GM19467 (cell line): ENCODE measurements at regions not wholly inside any gene's neighbourhood (a gene's known extent, or its start where the extent isn't known, plus 50 kb on each side); places are given as distances from the start of the nearest gene placed in this dataset.
"Not testable (repeated sequence)": the region's sequence is repeated elsewhere in the genome, so short reads cannot be mapped to it uniquely, and the experiment has no call there.

ENCODE experiments used
- ATAC-seq: cut with Tn5 transposase; IDR thresholded peaks from one replicate; pipeline ENCODE4 v1.9.1; 2021; ENCODE audit warnings: mild to moderate bottlenecking, moderate library complexity; ENCODE audit not compliant: unreplicated experiment

DNA sequence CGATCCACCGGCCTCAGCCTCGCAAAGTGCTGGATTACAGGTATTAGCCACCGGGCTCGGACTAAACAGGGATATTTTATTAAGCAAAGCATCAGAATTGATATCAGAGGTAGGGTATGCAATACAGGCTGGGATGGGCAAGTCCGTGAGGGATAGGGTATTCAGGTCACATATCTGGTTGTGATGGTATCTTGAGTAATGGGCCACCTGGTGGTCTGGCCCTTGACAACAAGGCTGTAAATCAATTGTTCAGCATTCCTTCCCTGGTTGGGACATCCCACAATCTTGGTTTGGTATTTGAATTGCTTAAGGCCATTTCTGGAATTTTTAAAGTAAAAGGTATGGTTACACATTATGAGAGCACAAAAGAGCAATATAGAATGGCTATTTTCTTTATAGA lies 1588.0 kb downstream of the SLITRK1 start:
- ATAC-seq = no peak

DNA sequence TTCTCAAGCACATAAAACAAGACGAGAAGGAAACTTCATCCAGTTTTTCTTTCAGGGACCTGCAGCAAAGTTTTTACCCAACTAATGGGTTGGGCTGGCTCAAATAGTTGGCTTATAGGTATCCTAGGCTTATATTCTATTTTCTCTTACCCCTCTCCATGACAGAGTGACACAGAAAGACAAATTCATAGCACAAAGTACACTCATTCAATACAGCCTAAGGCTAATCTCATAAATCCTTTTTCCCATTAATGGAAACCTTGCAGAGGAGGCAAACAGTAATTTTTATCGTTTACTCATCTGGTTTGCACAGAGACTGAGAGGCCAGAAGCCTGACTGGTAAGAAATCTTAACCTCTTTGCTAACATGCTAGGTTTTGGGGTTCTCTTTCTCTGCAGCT lies 1589.9 kb downstream of the SLITRK1 start:
- ATAC-seq = no peak

DNA sequence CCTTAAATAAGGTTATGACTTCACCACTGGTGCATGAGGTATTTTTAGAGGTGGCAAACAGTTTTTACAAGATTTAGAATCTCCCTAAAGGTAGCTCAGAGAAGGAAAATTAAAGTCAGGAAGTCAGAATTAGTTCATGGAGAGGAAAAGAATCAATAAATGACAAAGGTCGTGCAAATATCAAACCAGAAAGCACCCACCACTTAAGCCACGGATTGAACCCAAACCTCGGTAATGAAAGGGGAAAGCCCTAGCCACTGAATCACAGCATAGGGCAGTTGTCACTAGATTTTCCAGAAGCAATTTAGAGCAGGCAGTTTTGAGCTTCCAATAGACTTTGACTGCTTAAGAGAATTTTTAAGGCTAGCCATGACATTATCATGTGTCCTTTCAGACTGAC lies 1590.4 kb downstream of the SLITRK1 start:
- ATAC-seq = no peak

DNA sequence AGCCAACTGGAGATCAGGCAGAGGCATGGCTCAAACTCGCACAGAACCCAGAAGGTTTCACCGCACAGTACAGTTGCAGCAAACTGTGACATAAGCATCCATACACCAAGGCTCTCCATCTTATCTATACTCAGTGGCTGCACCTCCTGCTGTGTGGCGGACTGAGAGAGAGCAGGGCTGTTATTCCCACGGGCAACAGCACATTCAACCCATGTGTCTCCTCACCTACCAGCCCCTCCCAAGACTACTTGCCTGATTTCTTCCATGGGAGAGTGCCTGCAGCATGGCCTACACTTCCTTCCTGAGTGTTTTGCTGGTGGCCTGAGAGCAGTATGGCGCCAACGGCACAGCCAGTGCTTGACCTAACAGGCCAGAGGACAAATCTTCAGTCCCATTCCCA lies 1606.6 kb downstream of the SLITRK1 start:
- ATAC-seq = no peak

DNA sequence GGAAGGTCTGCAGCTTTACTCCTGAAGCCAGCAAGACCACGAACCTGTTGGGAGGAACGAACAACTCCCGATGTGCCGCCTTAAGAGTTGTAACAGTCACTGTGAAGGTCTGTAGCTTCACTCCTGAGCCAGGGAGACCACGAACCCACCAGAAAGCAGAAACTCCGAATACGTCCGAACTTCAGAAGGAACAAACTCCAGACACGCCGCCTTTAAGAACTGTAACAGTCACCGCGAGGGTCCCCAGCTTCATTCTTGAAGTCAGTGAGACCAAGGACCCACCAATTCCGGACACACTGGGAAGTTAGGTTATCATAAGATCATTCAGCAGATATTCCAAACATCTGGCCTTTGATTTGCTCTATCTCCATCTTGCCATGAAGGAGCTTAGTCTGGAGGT lies 1623.0 kb downstream of the SLITRK1 start:
- ATAC-seq = no peak

DNA sequence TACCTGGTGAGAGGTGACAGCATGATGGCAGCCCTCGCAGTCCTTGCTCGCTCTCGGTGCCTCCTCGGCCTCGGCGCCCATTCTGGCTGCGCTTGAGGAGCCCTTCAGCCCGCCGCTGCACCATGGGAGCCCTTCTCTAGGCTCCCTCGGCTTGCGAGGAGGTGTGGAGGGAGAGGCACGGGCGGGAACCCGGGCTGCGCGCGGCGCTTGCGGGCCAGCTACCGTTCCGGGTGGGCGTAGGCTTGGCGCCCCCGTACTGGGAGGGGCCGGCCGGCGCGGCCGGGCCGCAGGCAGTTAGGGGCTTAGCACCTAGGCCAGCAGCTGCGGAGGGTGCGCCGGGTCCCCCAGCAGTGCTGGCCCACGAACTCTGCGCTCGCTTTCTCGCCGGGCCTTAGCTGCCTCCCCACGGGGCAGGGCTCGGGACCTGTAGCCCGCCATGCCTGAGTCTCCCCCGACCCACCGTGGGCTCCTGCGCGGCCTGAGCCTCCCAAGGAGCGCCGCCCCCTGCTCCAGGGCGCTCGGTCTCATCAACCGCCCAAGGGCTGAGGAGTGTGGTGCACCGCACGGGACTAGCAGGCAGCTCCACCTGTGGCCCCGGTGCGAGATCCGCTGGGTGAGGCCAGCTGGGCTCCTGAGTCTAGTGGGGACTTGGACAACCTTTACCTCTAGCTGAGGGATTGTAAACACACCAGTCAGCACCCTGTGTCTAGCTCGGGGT lies 1624.3 kb downstream of the SLITRK1 start:
- ATAC-seq = no peak

DNA sequence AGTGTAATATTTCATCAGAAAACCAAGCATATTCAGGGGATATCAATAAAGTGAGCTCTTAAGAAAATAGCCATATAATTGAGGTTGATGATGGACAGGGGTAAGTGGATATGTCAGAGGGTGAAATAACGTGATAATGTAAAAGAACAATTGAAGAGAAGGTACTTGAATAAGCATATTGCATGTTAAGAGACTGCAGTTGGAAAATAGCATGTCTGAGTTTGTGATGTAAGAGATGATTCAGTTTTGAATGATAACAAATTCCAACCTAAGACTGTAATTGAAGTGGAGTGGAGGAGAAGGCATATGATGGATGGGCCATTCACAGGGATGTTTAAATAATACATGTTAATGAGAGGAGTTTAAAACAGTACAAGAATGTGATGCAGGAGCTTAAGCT lies 1633.5 kb downstream of the SLITRK1 start:
- ATAC-seq = no peak

DNA sequence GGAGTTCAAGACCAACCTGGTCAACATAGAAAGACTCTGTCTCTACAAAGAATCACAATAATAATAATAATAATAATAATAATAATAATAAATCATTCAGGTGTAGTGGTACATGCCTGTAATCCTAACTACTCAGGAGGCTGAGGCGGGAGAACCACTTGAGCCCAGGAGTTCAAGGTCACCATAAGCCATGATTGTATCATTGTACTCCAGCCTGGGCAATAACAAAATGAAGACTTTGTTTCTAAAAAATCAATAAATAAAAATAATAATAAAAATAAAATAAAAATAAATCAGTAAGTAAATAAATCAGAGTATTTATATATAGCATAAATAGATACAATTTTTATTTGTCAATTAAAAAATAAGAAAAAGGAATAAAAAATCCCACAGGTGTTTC lies 1636.4 kb downstream of the SLITRK1 start:
- ATAC-seq = no peak

DNA sequence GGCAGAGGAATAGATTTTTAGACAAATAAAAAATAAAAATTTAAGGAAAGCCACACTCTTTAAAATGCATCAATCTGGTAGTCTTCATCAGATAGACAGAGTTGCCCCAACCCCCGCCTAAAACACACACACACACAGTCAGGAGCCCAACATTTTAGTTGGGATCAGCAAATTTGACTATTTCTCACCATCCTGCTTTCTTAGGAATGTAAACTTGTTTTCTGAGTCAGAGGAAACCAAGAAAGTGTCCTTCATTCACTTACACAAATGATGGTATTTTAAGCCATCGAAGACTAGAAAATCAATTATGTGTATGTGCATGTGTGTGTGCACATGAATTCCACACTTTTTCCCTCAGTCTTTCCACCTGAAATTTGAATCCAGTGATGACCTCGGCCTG lies 1657.5 kb downstream of the SLITRK1 start:
- no peak for ATAC-seq

DNA sequence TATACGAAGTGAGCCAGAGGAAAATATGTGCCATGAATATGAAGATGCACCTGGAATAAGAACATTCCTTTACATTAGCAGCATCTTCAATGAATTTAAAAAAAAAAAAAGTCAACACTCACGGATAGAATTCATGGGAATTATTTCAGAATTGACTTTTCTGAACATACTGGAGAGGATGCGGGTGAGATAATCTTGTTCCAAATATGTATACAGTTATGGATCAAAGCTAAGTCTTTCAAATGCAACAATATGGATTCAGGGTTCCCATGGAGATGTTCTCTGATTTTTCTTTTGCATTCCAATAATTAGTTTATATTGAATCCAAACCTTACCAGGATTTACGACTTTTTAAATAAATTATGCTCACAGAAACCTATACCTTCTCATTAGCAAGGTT lies 1660.7 kb downstream of the SLITRK1 start:
- ATAC-seq = no peak

DNA sequence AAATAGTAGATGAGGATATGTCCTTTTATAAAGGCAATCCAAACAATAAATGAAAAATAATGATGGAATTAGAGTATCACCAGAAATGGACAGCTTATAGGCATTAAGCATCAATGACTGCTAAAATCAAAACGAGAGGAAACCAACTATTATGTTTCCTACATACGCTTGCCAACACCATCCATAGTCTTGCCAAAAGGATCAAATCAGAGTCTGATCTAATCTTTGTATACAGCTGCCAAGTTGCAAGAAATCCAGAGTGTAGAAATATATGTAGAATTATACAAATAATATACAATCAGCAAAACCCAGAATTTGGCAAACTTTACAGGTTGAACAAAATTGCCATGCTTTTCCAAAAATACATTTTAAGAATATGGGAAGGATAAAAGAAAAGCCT lies 1661.6 kb downstream of the SLITRK1 start:
- ATAC-seq = no peak

DNA sequence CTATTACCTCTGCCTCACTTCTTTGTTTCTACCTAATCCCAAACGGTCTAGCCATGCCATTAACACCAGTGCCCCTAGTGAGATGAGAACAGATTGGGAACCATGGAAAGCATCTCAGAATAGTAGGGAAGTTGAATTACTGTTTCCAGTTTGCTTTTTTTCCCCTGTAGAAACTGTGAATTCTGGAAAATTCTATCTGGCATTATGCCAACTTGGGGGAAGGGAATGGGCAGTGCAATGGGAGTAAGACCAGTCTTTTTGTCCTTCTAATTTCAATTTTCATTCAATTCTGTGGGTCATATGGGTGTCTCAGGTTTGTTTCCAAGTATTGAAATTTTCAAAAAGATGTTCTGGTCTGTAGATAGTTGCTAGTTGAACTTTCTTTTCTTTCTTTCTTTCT lies 1666.1 kb downstream of the SLITRK1 start:
- ATAC-seq = no peak

DNA sequence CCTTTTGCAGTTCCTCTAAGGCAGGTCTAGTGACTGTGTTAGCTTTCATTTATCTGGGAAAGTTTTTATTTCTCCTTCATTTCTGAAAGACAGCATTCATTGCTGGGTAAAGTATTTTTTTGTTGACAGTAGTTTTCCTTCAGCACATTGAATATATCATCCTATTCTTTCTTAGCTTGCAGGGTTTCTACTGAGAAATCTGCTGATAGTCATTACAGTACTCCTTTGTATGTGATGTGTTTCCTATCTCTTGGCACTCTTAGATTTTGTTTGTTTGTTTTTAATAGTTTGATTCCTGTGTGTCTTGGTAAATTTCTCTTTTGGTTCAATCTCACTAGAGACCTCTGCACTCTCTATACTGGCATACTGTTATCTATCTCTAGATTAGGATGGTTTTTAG lies 1667.9 kb downstream of the SLITRK1 start:
- no peak for ATAC-seq

DNA sequence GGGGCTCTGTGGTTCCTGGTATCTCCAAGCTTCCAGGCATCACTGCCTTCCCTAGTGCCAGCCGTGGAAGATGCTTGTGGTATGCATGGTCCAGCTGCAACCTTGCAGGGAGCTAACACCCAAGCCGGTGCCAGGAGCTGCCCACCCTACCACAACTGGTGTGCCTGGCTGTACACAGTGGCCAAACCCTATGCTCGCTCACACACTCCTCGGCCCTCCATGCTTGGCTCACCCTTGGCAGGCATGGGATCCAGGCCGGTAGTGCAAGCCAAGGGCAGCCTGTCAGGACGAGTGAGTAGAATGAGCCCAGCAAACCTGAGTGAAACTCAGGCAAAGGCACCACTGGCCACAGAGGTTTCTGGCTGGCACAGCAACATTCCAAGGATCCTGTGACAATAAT lies 1676.0 kb downstream of the SLITRK1 start:
- ATAC-seq = no peak

DNA sequence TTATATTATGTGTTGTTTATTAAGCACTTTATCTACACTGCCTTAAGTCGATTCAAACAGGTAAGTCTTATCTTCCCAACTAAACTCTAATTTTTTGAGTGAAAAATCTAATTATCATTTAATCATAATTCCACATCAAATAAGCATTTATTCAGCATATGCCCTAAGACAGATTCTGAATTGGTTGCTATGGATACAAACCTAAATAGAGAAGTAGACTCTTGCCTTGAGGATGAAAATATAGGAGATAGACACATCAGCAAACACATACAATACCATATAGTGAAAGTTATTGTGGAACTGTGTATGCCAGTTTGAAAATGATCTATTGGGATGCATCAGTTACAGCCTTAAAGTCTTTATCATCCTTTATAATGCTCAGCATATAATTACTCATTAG lies 1679.9 kb downstream of the SLITRK1 start:
- ATAC-seq = no peak

DNA sequence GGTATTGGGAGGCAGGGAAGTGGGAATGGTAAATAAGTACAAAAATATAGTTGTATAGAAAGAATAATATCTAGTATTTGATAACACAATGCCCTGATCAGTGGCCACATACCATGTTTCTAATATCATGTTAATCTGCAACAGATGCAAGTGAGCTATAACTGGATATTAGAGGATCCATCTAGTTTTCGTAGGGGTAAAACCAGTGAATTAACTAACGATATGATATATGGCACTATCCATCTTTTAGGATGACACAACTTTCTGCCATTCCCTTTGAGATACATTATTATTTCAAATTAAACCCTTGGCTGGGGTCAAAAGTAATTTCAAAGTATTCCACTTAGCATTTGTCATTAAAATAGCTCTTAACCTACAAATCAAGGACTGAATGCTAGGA lies 1686.2 kb downstream of the SLITRK1 start:
- ATAC-seq = no peak

DNA sequence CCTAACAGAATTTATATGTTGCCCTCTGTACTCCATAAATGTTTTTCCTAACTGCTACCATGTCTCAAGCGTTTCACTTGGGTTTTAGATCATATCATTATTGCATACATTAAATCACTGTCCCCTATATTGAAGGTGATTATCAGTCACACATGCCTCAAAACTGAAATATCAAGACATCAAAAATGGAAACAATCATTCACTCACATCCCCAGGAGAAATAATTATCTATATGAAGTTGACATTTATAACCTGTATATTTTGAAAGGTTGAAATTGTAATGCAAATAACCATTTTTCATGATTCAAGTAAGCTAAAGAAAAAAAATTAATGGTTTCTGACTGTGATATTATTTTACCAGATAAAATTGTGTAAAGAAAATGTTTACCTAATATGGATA lies 1695.0 kb downstream of the SLITRK1 start:
- ATAC-seq = no peak

DNA sequence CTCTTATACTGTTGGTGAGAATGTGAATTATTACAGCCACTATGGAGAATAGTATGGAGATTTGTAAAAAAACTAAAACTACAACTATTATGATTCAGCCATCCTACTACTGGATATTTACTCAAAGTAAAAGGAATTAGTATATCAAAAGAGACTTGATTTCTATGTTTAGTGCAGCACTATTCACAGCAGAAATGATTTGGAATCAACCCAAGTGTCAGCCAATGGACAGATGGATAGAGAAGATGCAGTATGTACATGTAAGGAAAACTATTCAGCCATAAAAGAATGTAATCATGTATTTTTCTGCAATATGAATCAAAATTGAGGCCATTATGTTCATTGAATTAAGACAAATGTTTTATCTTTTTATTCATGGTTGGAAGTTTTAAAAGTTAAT lies 1705.5 kb downstream of the SLITRK1 start:
- ATAC-seq = no peak

DNA sequence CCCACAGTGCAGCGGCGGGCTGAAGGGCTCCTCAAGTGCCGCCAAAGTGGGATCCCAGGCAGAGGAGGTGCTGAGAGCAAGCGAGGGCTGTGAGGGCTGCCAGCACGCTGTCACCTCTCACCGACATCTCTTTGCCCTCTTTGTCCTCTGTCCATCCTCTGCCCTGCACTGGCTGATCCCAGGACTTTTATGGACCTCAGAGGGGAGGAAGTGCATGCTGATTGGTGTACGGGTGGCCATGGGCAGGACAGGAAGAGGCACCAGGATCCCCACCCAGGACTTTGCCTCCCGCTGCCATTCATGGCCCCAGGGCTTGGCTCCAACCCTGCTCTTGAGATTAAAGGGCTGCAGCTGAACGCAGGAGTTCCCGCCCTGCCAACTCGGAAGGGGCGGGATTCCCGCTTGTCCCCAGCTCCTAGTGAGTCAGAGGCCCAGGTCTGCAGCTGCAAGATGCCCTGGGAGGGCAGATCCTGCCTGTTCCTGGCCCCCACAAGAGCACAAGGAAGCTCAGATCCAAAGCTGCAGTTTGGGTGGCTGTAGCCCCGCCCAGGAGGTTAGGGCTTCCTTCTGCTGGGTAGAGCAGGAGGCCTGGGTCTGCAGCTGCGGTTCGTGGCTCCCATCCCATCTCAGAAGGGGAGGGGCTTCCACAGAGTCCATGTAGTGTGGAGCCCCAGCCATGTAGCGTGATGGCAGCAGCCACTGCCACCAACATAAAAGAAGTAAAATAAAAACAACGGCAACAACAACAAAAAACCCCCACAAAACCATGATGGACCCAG lies 1716.7 kb downstream of the SLITRK1 start:
- ATAC-seq = no peak

DNA sequence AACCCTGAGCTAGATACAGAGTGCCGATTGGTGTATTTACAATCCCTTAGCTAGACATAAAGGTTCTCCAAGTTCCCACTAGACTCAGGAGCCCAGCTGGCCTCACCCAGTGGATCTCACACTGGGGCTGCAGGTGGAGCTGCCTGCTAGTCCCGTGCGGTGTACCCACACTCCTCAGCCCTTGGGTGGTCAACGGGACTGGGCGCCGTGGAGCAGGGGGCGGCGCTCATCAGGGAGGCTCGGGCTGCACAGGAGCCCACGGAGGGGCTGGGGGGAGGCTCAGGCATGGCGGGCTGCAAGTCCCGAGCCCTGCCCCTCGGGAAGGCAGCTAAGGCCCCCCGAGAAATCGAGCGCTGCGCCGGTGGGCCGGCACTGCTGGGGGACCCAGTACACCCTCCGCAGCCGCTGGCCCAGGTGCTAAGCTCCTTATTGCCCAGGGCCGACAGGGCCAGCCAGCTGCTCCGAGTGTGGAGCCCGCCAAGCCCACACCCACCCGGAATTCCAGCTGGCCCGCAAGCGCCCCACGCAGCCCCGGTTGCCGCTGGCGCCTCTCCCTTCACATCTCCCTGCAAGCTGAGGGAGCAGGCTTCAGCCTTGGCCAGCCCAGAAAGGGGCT lies 1717.4 kb downstream of the SLITRK1 start:
- not testable (repeated sequence) for ATAC-seq

DNA sequence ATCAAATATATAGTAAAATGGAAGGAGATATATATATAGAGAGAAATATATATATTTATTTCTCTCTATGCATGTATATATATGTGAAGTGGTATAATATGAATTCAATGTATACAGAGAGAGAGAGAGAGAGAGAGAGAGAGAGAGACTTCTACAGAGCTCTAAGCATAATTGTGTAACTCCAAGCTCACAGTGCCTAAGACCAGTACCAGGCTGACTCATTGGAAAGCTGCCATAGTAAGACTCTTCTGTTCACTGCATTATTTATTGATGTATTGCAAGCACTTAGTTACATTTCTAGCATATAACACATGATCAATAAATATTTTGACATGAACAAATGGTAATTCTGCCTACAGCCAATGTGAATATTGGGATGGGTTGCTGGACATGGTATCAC lies 1734.7 kb downstream of the SLITRK1 start:
- no peak for ATAC-seq

DNA sequence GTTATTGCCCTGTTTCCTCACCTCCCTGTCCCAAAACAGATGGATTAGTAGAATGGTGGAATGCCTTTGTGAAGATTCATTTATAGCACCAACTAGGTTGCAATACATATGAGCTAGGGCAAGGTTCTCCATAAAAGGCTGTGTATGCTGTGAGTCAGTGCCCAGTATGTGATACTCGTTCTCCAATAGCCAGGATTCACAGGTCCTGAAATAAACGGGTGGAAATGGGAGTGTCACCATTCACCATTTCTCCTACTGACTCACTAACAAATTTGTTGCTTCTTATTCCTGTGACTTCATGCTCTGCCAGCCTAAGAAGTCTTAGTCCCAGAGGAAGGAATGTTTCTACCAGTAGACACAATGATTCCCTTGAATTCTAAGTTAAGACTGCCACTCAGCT lies 1745.4 kb downstream of the SLITRK1 start:
- ATAC-seq = no peak
